Endothelial cell (in vitro differentiated cells): ENCODE measurements at regions not wholly inside any gene's neighbourhood (a gene's known extent, or its start where the extent isn't known, plus 50 kb on each side); places are given as distances from the start of the nearest gene placed in this dataset.
"Not testable (repeated sequence)": the region's sequence is repeated elsewhere in the genome, so short reads cannot be mapped to it uniquely, and the experiment has no call there.

ENCODE experiments used
- DNase-seq: peaks from one replicate; pipeline ENCODE4 v3.0.0; 2021; ENCODE audit warnings: low spot score
- H3K27ac Mint-ChIP-seq: one replicate; pipeline ENCODE4 v1.8.0; 2021; ENCODE audit warnings: mixed read lengths, inconsistent platforms; ENCODE audit not compliant: unreplicated experiment
- H3K27me3 Mint-ChIP-seq: one replicate; pipeline ENCODE4 v1.8.0; 2021; ENCODE audit warnings: mild to moderate bottlenecking, moderate library complexity, mixed read lengths, inconsistent platforms; ENCODE audit not compliant: unreplicated experiment
- H3K36me3 Mint-ChIP-seq: one replicate; pipeline ENCODE4 v1.8.0; 2021; ENCODE audit warnings: mild to moderate bottlenecking, low read depth, mixed read lengths, inconsistent platforms; ENCODE audit not compliant: unreplicated experiment
- H3K4me1 Mint-ChIP-seq: one replicate; pipeline ENCODE4 v1.8.0; 2021; ENCODE audit warnings: mild to moderate bottlenecking, mixed read lengths, inconsistent platforms; ENCODE audit not compliant: unreplicated experiment
- H3K4me3 Mint-ChIP-seq: one replicate; pipeline ENCODE4 v1.8.0; 2021; ENCODE audit warnings: mild to moderate bottlenecking, mixed read lengths, inconsistent platforms; ENCODE audit not compliant: unreplicated experiment
- H3K9me3 Mint-ChIP-seq: one replicate; pipeline ENCODE4 v1.8.0; 2021; ENCODE audit warnings: mixed read lengths, inconsistent platforms; ENCODE audit not compliant: unreplicated experiment
- CTCF ChIP-seq: fragments of 200-600 bp; sonication (generic); IDR thresholded peaks from one replicate; pipeline ENCODE4 v1.5.0; 2021; ENCODE audit warnings: antibody characterized with exemption; ENCODE audit not compliant: unreplicated experiment

- no peak for TF ChIP-seq CTCF
- no peaks in the 10 kb centered on the region for H3K4me1 Mint-ChIP-seq
- no peaks in the 10 kb centered on the region for H3K36me3 Mint-ChIP-seq
- no peak overlapping the region for H3K4me3 Mint-ChIP-seq
- H3K27me3 Mint-ChIP-seq: peaks cover 2% of the 10 kb centered on the region
- no peak for DNase-seq
- no peaks in the 10 kb centered on the region for H3K9me3 Mint-ChIP-seq
- H3K27ac Mint-ChIP-seq: no peak overlapping the region
These were observed 169.4 kb downstream of the ALDH1A2 start for GRCh38 chr15:57896114-57896513.

GRCh38 chr15:57896899-57897298 lies 168.6 kb downstream of the ALDH1A2 start:
- H3K27me3 Mint-ChIP-seq, DNase-seq, H3K27ac Mint-ChIP-seq, H3K9me3 Mint-ChIP-seq, H3K36me3 Mint-ChIP-seq, H3K4me3 Mint-ChIP-seq, H3K4me1 Mint-ChIP-seq: not testable (repeated sequence)

DNA sequence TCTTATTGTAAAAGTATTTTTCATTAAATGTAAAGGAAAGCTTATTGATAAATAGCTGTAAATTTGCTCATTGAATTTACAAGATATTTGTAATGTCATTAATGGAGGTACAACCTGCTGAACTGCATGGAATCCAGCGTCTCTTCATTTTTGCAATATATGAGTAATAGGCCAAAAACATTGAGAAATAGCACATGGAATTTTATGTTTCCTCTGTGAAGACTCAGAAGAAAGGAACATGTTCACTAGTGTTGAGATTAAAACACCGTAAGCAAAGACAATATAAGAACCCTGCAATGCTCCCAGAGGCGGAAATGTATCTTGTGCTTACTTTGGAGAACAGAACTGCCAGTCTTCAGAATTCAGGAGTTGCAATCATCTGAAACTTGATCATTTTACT lies 167.6 kb downstream of the ALDH1A2 start:
- Mint-ChIP-seq H3K4me1 (no peaks in the 10 kb centered on the region), H3K4me3 (no peak overlapping the region)
- DNase-seq: no peak

GRCh38 chr15:57902155-57902554 lies 163.4 kb downstream of the ALDH1A2 start:
- TF ChIP-seq CTCF: no peak
- Mint-ChIP-seq H3K4me3 (no peak overlapping the region), H3K36me3 (no peaks in the 10 kb centered on the region), H3K4me1 (no peaks in the 10 kb centered on the region), H3K9me3 (no peaks in the 10 kb centered on the region), H3K27me3 (peaks cover 2% of the 10 kb centered on the region), H3K27ac (no peak overlapping the region)
- no peak for DNase-seq

More for the DNA sequence above, 167.6 kb downstream of the ALDH1A2 start:
- Mint-ChIP-seq H3K9me3 (no peaks in the 10 kb centered on the region), H3K27me3 (peaks cover 2% of the 10 kb centered on the region), H3K36me3 (no peaks in the 10 kb centered on the region), H3K27ac (no peak overlapping the region)
- TF ChIP-seq CTCF: no peak
